AG04450 (cell line): ENCODE measurements at regions not wholly inside any gene's neighbourhood (a gene's known extent, or its start where the extent isn't known, plus 50 kb on each side); places are given as distances from the start of the nearest gene placed in this dataset.
"Not testable (repeated sequence)": the region's sequence is repeated elsewhere in the genome, so short reads cannot be mapped to it uniquely, and the experiment has no call there.

Experiments used
- CTCF ChIA-PET: fragments of 300-600, 350-600 bp; formaldehyde crosslinking; extraction: SDS; loops from one replicate; lab custom pipeline; 2022; ENCODE audit warnings: antibody characterized with exemption, inconsistent platforms; lab: Charles Lee
- POLR2A ChIA-PET: fragments of 350-600 bp; formaldehyde crosslinking; extraction: SDS; loops from one replicate; lab custom pipeline; 2021; ENCODE audit warnings: antibody characterized with exemption, inconsistent platforms; lab: Yijun Ruan, JAX
- DNase-seq: peaks from one replicate; pipeline ENCODE4 v3.0.0-alpha.2; 2011; ENCODE audit warnings: low read depth, low spot score
- H3K27ac ChIP-seq: one replicate; pipeline ENCODE4 v1.5.1; 2012; ENCODE audit warnings: low read depth, low read length, control low read depth
- H3K27me3 ChIP-seq: one replicate; pipeline ENCODE4 v1.6.0; 2012; ENCODE audit warnings: low read length; ENCODE audit not compliant: control insufficient read depth, insufficient read depth
- H3K4me3 ChIP-seq: 2 replicates; pipeline ENCODE4 v1.5.1; 2011; ENCODE audit warnings: mild to moderate bottlenecking, low read depth, low read length, control low read depth
- H3K9me3 ChIP-seq: 2 replicates; pipeline ENCODE4 v1.5.1; 2012; ENCODE audit warnings: low read length; ENCODE audit not compliant: control insufficient read depth, insufficient read depth
- CTCF ChIP-seq: IDR thresholded peaks from 2 replicates; pipeline ENCODE4 v1.5.1; 2011; ENCODE audit warnings: low read depth, low read length, control low read depth, inconsistent platforms

- no peak for TF ChIP-seq CTCF
- ChIA-PET POLR2A (no interaction called here), CTCF (no interaction called here)
These were observed 72.9 kb downstream of the ZNF783 start for GRCh38 chr7:149334930-149335329.

GRCh38 chr7:149348758-149349369, 86.9 kb downstream of the ZNF783 start:
- DNase-seq: no peak
- no peak for TF ChIP-seq CTCF
- POLR2A ChIA-PET: no interaction called here
- Histone ChIP-seq H3K27me3 (no peaks in the 10 kb centered on the region), H3K4me3 (no peak overlapping the region), H3K27ac (no peak overlapping the region), H3K9me3 (peaks cover 4% of the 10 kb centered on the region; the same call in 1 of the 2 replicates)
- CTCF ChIA-PET: no interaction called here

More at GRCh38 chr7:149334930-149335329, 72.9 kb downstream of the ZNF783 start:
- Histone ChIP-seq H3K27ac (no peak overlapping the region), H3K27me3 (no peaks in the 10 kb centered on the region), H3K9me3 (no peaks in the 10 kb centered on the region; the same call in 1 of the 2 replicates), H3K4me3 (no peak overlapping the region)
- DNase-seq: no peak

GRCh38 chr7:149353739-149354504, 91.9 kb downstream of the ZNF783 start:
- Histone ChIP-seq H3K27ac (no peak overlapping the region), H3K4me3 (no peak overlapping the region), H3K9me3 (peaks cover 8% of the 10 kb centered on the region; the same call in 1 of the 2 replicates), H3K27me3 (no peaks in the 10 kb centered on the region)
- POLR2A ChIA-PET: no interaction called here
- CTCF ChIA-PET: no interaction called here
- DNase-seq: no peak
- TF ChIP-seq CTCF: no peak

GRCh38 chr7:149355035-149355389, 93.0 kb downstream of the ZNF783 start:
- H3K27me3 ChIP-seq, DNase-seq, H3K27ac ChIP-seq, CTCF ChIA-PET, POLR2A ChIA-PET, H3K4me3 ChIP-seq, H3K9me3 ChIP-seq: not testable (repeated sequence)

- no peak for TF ChIP-seq CTCF
- Histone ChIP-seq H3K4me3 (no peak overlapping the region), H3K9me3 (peaks cover 8% of the 10 kb centered on the region; the same call in 1 of the 2 replicates), H3K27me3 (no peaks in the 10 kb centered on the region), H3K27ac (no peak overlapping the region)
- no peak for DNase-seq
- CTCF ChIA-PET: no interaction called here
- POLR2A ChIA-PET: no interaction called here
These were observed 93.5 kb downstream of the ZNF783 start for GRCh38 chr7:149355390-149356048.
